Panc1 (cell line): ENCODE measurements at regions not wholly inside any gene's neighbourhood (a gene's known extent, or its start where the extent isn't known, plus 50 kb on each side); places are given as distances from the start of the nearest gene placed in this dataset.

Experiments used
- ATAC-seq: fragments of 200-7000 bp; cut with Tn5 transposase; 2 replicates; pipeline ENCODE4 v1.9.1; 2020; ENCODE audit warnings: mild to moderate bottlenecking, moderate library complexity
- BruUV-seq: library from RNA; stranded (reverse); fragments of 400-500 nt; replicated peaks from 2 replicates; lab custom pipeline; 2021; lab: Mats Ljungman, UMichigan
- CTCF ChIA-PET: fragments of 300-600 bp; sonication (Branson Sonifier 250); formaldehyde crosslinking; loops from one replicate; lab custom pipeline; 2022; ENCODE audit warnings: antibody characterized with exemption; lab: Charles Lee
- POLR2A ChIA-PET: fragments of 300-600 bp; sonication (Branson Sonifier 250); formaldehyde crosslinking; loops from one replicate; lab custom pipeline; 2022; ENCODE audit warnings: antibody characterized with exemption; lab: Charles Lee
- DNase-seq: peaks from one replicate; pipeline ENCODE4 v3.0.0-alpha.2; 2010; ENCODE audit warnings: low read depth, low spot score
- H3K27ac ChIP-seq: 2 replicates; pipeline ENCODE4 v1.5.1; 2011; ENCODE audit warnings: mild to moderate bottlenecking, low read length, inconsistent platforms
- H3K27me3 ChIP-seq: fragments of 200-500 bp; sonication (Bioruptor generic); 2 replicates; pipeline ENCODE4 v1.6.0; 2014; ENCODE audit warnings: low read length, inconsistent platforms; ENCODE audit not compliant: control insufficient read depth, insufficient read depth
- H3K36me3 ChIP-seq: fragments of 200-500 bp; sonication (Bioruptor generic); 2 replicates; pipeline ENCODE4 v1.5.1; 2014; ENCODE audit warnings: inconsistent platforms, mild to moderate bottlenecking, low read length, moderate library complexity; ENCODE audit not compliant: control insufficient read depth, insufficient read depth
- H3K4me1 ChIP-seq: 2 replicates; pipeline ENCODE4 v1.5.1; 2011; ENCODE audit warnings: inconsistent platforms, mild to moderate bottlenecking, low read length, moderate library complexity; ENCODE audit not compliant: control insufficient read depth, insufficient read depth
- H3K4me3 ChIP-seq, 2 experiments: 2 replicates each; pipeline ENCODE4 v1.5.1; 2011 to 2012; ENCODE audit warnings: low read depth in 2 of 2, low read length in 2 of 2, mild to moderate bottlenecking in 2 of 2, inconsistent platforms in 1 of 2, moderate library complexity in 1 of 2
- H3K9me3 ChIP-seq: fragments of 200-500 bp; sonication (Bioruptor generic); 2 replicates; pipeline ENCODE4 v1.5.1; 2014; ENCODE audit warnings: low read depth, mild to moderate bottlenecking, inconsistent platforms, low read length, moderate library complexity; ENCODE audit not compliant: control insufficient read depth, insufficient read depth
- CTCF ChIP-seq: fragments of 450-650 bp; IDR thresholded peaks from 2 replicates; pipeline ENCODE4 v1.5.1; 2017; ENCODE audit warnings: mild to moderate bottlenecking
- POLR2AphosphoS5 ChIP-seq: IDR thresholded peaks from 2 replicates; pipeline ENCODE4 v1.6.1; 2012; ENCODE audit warnings: mild to moderate bottlenecking, low read depth, low read length, moderate library complexity
- REST ChIP-seq, 2 experiments: IDR thresholded peaks; 2 replicates each; pipeline ENCODE4 v1.6.1; 2011 to 2012; ENCODE audit warnings: low read depth in 2 of 2, control low read depth in 1 of 2, low read length in 1 of 2, mild to moderate bottlenecking in 1 of 2, moderate library complexity in 1 of 2; ENCODE audit not compliant: insufficient read depth in 1 of 2
- SIN3A ChIP-seq: IDR thresholded peaks from 2 replicates; pipeline ENCODE4 v1.6.1; 2012; ENCODE audit warnings: low read depth, mild to moderate bottlenecking, low read length, moderate library complexity, borderline replicate concordance; ENCODE audit not compliant: insufficient read depth
- TCF7L2 ChIP-seq: IDR thresholded peaks from 2 replicates; pipeline ENCODE4 v1.6.1; 2011; ENCODE audit warnings: mild to moderate bottlenecking, low read depth, low read length, inconsistent platforms
- in situ Hi-C: cut with HindIII; loops from 2 replicates; pipeline ENCODE4 v1.10.0; 2016; ENCODE audit warnings: low sequenced_read_pairs, low pct_unique_long_range_greater_than_20kb
- intact Hi-C: fragments of 100-400 bp; cut with micrococcal nuclease; formaldehyde crosslinking; loops from one replicate; pipeline ENCODE4 v1.10.0; 2022; ENCODE audit not compliant: unreplicated experiment

DNA sequence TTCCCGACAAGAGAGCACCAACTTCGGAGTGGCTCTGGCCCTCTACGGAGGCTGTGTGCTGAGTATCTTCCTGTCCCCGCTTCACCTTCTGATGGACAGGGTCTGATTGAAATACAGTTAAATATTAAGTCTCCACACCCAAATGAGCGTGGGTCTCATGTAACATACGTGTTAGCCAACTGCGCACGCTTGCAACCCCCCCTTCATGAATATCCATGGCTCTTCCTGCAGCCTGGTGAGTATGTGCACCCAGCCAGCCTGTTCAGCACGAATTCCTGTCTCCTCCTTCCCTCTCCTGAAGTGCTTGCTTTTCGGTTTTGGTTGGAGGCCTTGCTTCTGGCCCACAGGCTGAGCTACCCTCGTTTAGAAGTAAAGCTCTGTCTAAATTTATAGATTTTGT, 102.9 kb upstream of the FRMD1 start:
- CTCF ChIA-PET: no interaction called here
- intact Hi-C loops: no loop called here
- Histone ChIP-seq H3K9me3 (no peaks in the 10 kb centered on the region), H3K36me3 (no peaks in the 10 kb centered on the region), H3K4me1 (no peaks in the 10 kb centered on the region), H3K27me3 (no peaks in the 10 kb centered on the region), H3K27ac (no peak overlapping the region), H3K4me3 (no peak overlapping the region)
- POLR2A ChIA-PET: no interaction called here
- in situ Hi-C loops: no loop called here
- no peak for ATAC-seq
- TF ChIP-seq REST (IDR thresholded peaks at IDR 0.05; ENCODE audit: insufficient read depth in 1 of 2, low read depth in 2 of 2, low read length in 1 of 2) (no peak), TCF7L2 (no peak), SIN3A (no peak), CTCF (no peak), POLR2AphosphoS5 (no peak)
- DNase-seq: no peak
- no TSS peak for BruUV-seq

- CTCF ChIA-PET: no interaction called here
Measured at GRCh38 chr6:168181316-168181715, 102.3 kb upstream of the FRMD1 start.

More at GRCh38 chr6:168181316-168181715, 102.3 kb upstream of the FRMD1 start:
- no peaks in the 10 kb centered on the region for H3K27me3 ChIP-seq
- no peak overlapping the region for H3K27ac ChIP-seq
- no peak overlapping the region for H3K4me3 ChIP-seq
- no peaks in the 10 kb centered on the region for H3K4me1 ChIP-seq
- DNase-seq: no peak
- intact Hi-C loops: no loop called here
- POLR2A ChIA-PET: no interaction called here
- no peaks in the 10 kb centered on the region for H3K9me3 ChIP-seq
- no peaks in the 10 kb centered on the region for H3K36me3 ChIP-seq
- BruUV-seq: no TSS peak
- in situ Hi-C loops: no loop called here
- TF ChIP-seq REST (IDR thresholded peaks at IDR 0.05; ENCODE audit: insufficient read depth in 1 of 2, low read depth in 2 of 2, low read length in 1 of 2) (no peak), SIN3A (no peak), TCF7L2 (no peak), POLR2AphosphoS5 (no peak), CTCF (no peak)
- ATAC-seq: no peak
